ENCODE measurements at regions not wholly inside any gene's neighbourhood (a gene's known extent, or its start where the extent isn't known, plus 50 kb on each side); places are given as distances from the start of the nearest gene placed in this dataset.
"Not testable (repeated sequence)": the region's sequence is repeated elsewhere in the genome, so short reads cannot be mapped to it uniquely, and the experiment has no call there.

DNA sequence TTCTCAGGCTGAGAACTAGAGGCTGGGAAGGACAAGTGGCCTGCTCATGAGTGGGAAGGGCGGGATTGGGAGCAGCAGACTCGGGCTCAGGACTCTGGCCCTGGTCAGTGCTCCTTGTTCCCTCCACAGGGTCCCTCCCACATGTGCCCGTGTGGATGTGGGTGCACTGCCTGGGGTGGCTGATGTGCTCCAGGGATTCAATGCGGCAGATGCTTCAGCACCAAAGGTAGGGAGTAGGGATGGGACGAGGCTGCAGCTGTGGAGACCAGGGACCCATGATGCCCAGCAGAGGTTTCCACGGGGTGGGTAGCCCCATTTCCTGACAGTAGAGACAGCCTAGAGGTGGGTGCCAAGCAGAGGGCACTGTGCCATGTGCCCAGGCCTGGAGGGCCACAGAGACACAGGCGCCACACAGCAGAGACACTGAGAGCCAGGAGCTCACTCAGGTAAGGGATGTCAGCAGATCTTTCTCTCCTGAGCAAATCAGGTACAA is 89.5 kb downstream of the GGTLC2 start:
- H3K4me3 ChIP-seq: no peak overlapping the region
- no peak for DNase-seq (ENCODE audit: low spot score)
- no peak overlapping the region for H3K27ac ChIP-seq
- TF ChIP-seq, protein P1, sequence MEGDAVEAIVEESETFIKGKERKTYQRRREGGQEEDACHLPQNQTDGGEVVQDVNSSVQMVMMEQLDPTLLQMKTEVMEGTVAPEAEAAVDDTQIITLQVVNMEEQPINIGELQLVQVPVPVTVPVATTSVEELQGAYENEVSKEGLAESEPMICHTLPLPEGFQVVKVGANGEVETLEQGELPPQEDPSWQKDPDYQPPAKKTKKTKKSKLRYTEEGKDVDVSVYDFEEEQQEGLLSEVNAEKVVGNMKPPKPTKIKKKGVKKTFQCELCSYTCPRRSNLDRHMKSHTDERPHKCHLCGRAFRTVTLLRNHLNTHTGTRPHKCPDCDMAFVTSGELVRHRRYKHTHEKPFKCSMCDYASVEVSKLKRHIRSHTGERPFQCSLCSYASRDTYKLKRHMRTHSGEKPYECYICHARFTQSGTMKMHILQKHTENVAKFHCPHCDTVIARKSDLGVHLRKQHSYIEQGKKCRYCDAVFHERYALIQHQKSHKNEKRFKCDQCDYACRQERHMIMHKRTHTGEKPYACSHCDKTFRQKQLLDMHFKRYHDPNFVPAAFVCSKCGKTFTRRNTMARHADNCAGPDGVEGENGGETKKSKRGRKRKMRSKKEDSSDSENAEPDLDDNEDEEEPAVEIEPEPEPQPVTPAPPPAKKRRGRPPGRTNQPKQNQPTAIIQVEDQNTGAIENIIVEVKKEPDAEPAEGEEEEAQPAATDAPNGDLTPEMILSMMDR (IDR thresholded peaks at IDR 0.05): no peak

- DNase-seq (ENCODE audit: low spot score); H3K27ac ChIP-seq: not testable (repeated sequence)
Observed at GRCh38 chr22:22734395-22735272, 90.2 kb downstream of the GGTLC2 start.

DNA sequence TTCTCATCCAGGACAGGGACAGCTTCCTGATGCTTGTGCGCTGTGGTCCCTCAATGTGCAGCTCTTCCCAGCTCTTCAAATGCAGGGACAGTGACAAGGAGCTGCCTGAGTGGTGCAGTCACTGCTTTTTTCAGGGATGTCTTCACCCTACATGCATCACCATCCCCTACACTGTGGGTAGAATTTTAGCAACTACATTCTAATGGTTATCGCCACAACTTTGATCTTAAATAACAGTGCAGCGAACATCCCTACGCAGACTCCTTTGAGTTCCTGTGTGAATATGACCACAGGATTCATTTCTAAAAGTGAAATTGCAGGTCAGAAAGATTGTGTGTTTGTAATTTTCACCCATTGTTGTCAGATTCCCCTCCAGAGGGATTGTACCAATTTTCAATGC is 90.9 kb downstream of the GGTLC2 start:
- DNase-seq (ENCODE audit: low spot score); H3K4me3 ChIP-seq; H3K27ac ChIP-seq: not testable (repeated sequence)

More at GRCh38 chr22:22734395-22735272, 90.2 kb downstream of the GGTLC2 start:
- not testable (repeated sequence) for H3K4me3 ChIP-seq

GRCh38 chr22:22735695-22736611 is 91.5 kb downstream of the GGTLC2 start:
- H3K4me3 ChIP-seq: no peak overlapping the region
- no peak for DNase-seq (ENCODE audit: low spot score)
- TF ChIP-seq, protein P1 (IDR thresholded peaks at IDR 0.05): no peak
- no peak overlapping the region for H3K27ac ChIP-seq

DNA sequence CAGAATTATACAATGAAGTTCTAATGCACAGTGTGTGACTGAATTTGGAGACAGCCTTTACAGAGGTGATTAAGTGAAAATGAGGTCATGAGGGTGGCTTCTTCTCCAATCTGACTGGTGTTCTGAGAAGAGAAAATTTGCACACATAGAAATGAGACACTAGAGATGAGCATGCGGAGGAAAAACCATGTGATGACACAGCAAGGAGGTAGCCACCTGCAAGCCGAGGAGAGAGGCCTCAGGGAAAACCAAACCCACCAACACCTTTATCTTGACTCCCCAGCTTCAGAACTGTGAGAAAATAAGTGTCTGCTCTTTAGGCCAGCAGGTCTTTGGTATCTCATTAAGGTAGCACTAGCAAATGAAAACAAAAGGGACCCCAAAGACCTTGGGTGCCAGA is 93.2 kb downstream of the GGTLC2 start:
- no peak overlapping the region for H3K27ac ChIP-seq
- H3K4me3 ChIP-seq: no peak overlapping the region
- no peak for DNase-seq (ENCODE audit: low spot score)
- TF ChIP-seq, protein P1 (IDR thresholded peaks at IDR 0.05): no peak

- H3K27ac ChIP-seq: no peak overlapping the region
- DNase-seq (ENCODE audit: low spot score): no peak
- no peak overlapping the region for H3K4me3 ChIP-seq
- TF ChIP-seq, protein P1 (IDR thresholded peaks at IDR 0.05): no peak
Observed at GRCh38 chr22:22738959-22739585, 94.7 kb downstream of the GGTLC2 start.

- no peak for DNase-seq (ENCODE audit: low spot score)
- no peak overlapping the region for H3K27ac ChIP-seq
- TF ChIP-seq, protein P1 (IDR thresholded peaks at IDR 0.05): no peak
- no peak overlapping the region for H3K4me3 ChIP-seq
Observed at GRCh38 chr22:22740560-22741276, 96.3 kb downstream of the GGTLC2 start.

Measured in coronary artery (tissue), 2 donors.